Hepatocyte (in vitro differentiated cells): ENCODE measurements at regions not wholly inside any gene's neighbourhood (a gene's known extent, or its start where the extent isn't known, plus 50 kb on each side); places are given as distances from the start of the nearest gene placed in this dataset.

Source experiments
- DNase-seq: peaks from one replicate; pipeline ENCODE4 v3.0.0-alpha.2; 2016; ENCODE audit warnings: low spot score
- H2AFZ ChIP-seq: fragments of 200-600 bp; sonication (generic); 2 replicates; pipeline ENCODE4 v1.6.0; 2016; ENCODE audit warnings: antibody characterized with exemption, mild to moderate bottlenecking
- H3K27ac ChIP-seq: fragments of 200-600 bp; sonication (generic); 2 replicates; pipeline ENCODE4 v1.5.1; 2016; ENCODE audit warnings: mild to moderate bottlenecking
- H3K27me3 ChIP-seq: fragments of 200-600 bp; sonication (generic); 2 replicates; pipeline ENCODE4 v1.6.1; 2016
- H3K36me3 ChIP-seq: fragments of 200-600 bp; sonication (generic); replicated peaks from 2 replicates; pipeline ENCODE4 v1.5.1; 2016; ENCODE audit warnings: low read depth; ENCODE audit not compliant: insufficient read depth
- H3K4me1 ChIP-seq: fragments of 200-600 bp; sonication (generic); 2 replicates; pipeline ENCODE4 v1.5.1; 2016; ENCODE audit warnings: mild to moderate bottlenecking, moderate library complexity; ENCODE audit not compliant: insufficient read depth
- H3K4me2 ChIP-seq: fragments of 200-600 bp; sonication (generic); 2 replicates; pipeline ENCODE4 v1.6.0; 2016
- H3K4me3 ChIP-seq: fragments of 200-600 bp; sonication (generic); 2 replicates; pipeline ENCODE4 v1.5.1; 2016; ENCODE audit warnings: mild to moderate bottlenecking
- H3K79me2 ChIP-seq: fragments of 200-600 bp; sonication (generic); 2 replicates; pipeline ENCODE4 v1.6.0; 2017; ENCODE audit warnings: mild to moderate bottlenecking
- H3K9me2 ChIP-seq: fragments of 200-600 bp; sonication (generic); replicated peaks from 2 replicates; pipeline ENCODE4 v1.6.0; 2017; ENCODE audit warnings: mild to moderate bottlenecking; ENCODE audit not compliant: insufficient read depth
- H3K9me3 ChIP-seq: fragments of 200-600 bp; sonication (generic); 2 replicates; pipeline ENCODE4 v1.5.1; 2016; ENCODE audit warnings: low read depth, mild to moderate bottlenecking
- H4K20me1 ChIP-seq: fragments of 200-600 bp; sonication (generic); 2 replicates; pipeline ENCODE4 v1.6.0; 2016; ENCODE audit warnings: mild to moderate bottlenecking; ENCODE audit not compliant: insufficient read depth, poor library complexity, severe bottlenecking
- EZH2 ChIP-seq: fragments of 200-600 bp; sonication (generic); IDR thresholded peaks from 2 replicates; pipeline ENCODE4 v1.6.1; 2016; ENCODE audit warnings: antibody characterized with exemption, mild to moderate bottlenecking, borderline replicate concordance
- EZH2phosphoT487 ChIP-seq: fragments of 200-600 bp; sonication (generic); IDR thresholded peaks from one replicate; pipeline ENCODE4 v1.6.1; 2018; ENCODE audit warnings: antibody characterized with exemption, mild to moderate bottlenecking, low read depth, moderate library complexity; ENCODE audit not compliant: unreplicated experiment, severe bottlenecking
- WGBS: methylation state at CpG from one replicate; pipeline ENCODE4 v1.1.6; 2016; ENCODE audit warnings: low lambda C conversion rate; ENCODE audit errors: missing lambda C conversion rate; 5-methylcytosine and 5-hydroxymethylcytosine counted together
- TF ChIP-seq, protein P1 (sequence below): fragments of 200-600 bp; sonication (generic); IDR thresholded peaks from 2 replicates; pipeline ENCODE4 v1.5.1; 2016; ENCODE audit warnings: antibody characterized with exemption, mild to moderate bottlenecking; ENCODE audit not compliant: poor library complexity

DNA sequence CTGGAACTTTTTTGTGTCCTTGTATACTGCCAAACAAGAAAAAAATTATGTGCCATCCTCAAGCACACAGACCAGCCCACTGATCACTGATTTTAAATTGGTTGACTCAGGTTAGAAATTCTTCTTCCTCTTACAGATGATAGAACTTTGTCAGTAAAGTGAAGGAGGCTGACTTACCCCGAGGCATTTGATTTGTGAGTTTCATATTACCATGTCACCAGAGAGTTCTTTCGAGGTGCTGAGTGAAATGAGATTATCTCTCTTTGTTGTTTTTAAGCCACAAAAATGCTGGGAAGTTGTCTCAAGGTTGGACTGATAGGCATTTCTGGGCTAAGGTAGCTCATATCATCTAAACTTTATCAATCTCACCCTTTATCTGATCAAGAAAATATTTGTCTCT, 78.8 kb upstream of the FAM180A start:
- Histone ChIP-seq H3K4me3 (no peak overlapping the region), H3K9me2 (no peaks in the 10 kb centered on the region), H3K27me3 (no peaks in the 10 kb centered on the region), H3K79me2 (no peaks in the 10 kb centered on the region), H3K9me3 (no peaks in the 10 kb centered on the region), H3K4me2 (no peak overlapping the region), H3K36me3 (no peaks in the 10 kb centered on the region), H3K4me1 (no peaks in the 10 kb centered on the region), H3K27ac (no peak overlapping the region), H2AFZ (no peak overlapping the region), H4K20me1 (no peaks in the 10 kb centered on the region)
- no peak for DNase-seq
- WGBS, result 27% methylated on average over 2 of the region's 2 CpGs
- TF ChIP-seq, protein P1, sequence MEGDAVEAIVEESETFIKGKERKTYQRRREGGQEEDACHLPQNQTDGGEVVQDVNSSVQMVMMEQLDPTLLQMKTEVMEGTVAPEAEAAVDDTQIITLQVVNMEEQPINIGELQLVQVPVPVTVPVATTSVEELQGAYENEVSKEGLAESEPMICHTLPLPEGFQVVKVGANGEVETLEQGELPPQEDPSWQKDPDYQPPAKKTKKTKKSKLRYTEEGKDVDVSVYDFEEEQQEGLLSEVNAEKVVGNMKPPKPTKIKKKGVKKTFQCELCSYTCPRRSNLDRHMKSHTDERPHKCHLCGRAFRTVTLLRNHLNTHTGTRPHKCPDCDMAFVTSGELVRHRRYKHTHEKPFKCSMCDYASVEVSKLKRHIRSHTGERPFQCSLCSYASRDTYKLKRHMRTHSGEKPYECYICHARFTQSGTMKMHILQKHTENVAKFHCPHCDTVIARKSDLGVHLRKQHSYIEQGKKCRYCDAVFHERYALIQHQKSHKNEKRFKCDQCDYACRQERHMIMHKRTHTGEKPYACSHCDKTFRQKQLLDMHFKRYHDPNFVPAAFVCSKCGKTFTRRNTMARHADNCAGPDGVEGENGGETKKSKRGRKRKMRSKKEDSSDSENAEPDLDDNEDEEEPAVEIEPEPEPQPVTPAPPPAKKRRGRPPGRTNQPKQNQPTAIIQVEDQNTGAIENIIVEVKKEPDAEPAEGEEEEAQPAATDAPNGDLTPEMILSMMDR, result no peak

DNA sequence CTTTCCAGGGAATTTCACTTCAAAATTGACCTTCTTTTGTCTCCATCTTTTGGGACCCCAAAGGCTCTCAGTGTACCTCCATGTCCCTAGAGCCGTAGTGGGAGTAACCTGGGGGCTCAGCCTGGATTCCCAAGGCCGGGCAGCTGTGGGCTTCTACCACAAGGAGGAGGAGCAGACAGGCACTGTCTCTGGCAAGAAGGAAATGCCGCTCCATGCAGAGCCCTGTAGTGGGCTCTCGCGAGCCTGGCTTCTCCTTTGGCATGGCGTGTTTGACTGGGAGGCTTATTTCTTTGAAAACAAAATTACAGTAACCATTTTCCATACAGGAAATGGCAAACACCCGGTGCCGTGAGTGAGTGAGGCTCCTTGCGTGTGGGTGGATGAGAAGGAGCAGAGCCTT, 76.8 kb upstream of the FAM180A start:
- Histone ChIP-seq H3K9me2 (no peaks in the 10 kb centered on the region), H3K4me3 (no peak overlapping the region), H3K79me2 (no peaks in the 10 kb centered on the region), H4K20me1 (no peaks in the 10 kb centered on the region), H3K4me1 (no peaks in the 10 kb centered on the region), H3K4me2 (no peak overlapping the region), H3K36me3 (no peaks in the 10 kb centered on the region), H3K27me3 (no peaks in the 10 kb centered on the region), H2AFZ (no peak overlapping the region), H3K9me3 (no peaks in the 10 kb centered on the region), H3K27ac (no peak overlapping the region)
- 93% methylated on average over 9 of the region's 9 CpGs for WGBS
- no peak for DNase-seq
- TF ChIP-seq EZH2 (no peak), EZH2phosphoT487 (no peak)
- TF ChIP-seq, protein P1, result no peak

DNA sequence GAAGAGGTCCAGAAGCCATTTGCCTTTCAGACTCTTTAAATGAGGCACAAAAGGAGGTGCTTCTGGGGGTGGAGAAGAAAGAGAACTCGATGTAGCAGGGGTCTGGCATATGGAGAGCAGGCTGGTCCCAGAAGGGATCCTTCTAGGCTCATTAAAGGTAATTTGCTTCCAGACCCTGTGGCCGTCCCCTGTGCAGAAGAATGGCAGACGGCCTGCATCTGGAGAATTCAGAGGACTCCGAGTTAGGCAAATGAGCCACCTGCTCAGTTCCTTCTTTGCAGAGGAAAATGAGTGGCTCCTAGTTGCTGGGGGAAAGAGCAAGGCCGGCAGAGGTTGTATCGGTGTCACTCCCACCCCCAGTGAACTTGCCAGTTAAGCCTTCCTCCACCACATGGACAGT, 73.8 kb upstream of the FAM180A start:
- no peaks in the 10 kb centered on the region for H3K36me3 ChIP-seq
- no peak overlapping the region for H3K27ac ChIP-seq
- no peak for DNase-seq
- no peaks in the 10 kb centered on the region for H3K27me3 ChIP-seq
- H3K4me1 ChIP-seq, result no peaks in the 10 kb centered on the region
- no peak overlapping the region for H3K4me2 ChIP-seq
- no peak overlapping the region for H3K4me3 ChIP-seq
- TF ChIP-seq EZH2 (no peak), EZH2phosphoT487 (no peak)
- TF ChIP-seq, protein P1, result no peak
- H2AFZ ChIP-seq, result no peak overlapping the region
- H3K79me2 ChIP-seq, result no peaks in the 10 kb centered on the region
- no peaks in the 10 kb centered on the region for H3K9me3 ChIP-seq
- H4K20me1 ChIP-seq, result no peaks in the 10 kb centered on the region
- H3K9me2 ChIP-seq, result no peaks in the 10 kb centered on the region
- WGBS, result 90% methylated on average over 6 of the region's 6 CpGs

DNA sequence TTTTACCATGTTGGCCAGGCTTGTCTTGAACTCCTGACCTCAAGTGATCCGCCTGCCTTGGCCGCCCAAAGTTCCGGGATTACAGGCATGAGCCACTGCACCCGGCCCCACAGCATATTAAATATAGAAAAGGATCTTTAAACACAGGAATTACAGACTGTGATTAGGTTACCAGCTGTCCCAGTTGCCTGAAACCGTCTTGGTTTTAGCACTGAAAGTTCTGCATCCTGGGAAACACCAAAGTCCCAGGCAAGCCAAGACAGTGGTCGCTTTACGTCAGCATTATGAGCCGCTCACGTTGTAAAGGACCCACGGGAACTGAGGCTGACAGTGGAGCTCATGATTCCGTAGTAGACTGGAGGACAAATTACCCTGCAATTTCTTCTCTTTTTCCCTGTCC, 69.0 kb upstream of the FAM180A start:
- TF ChIP-seq, protein P1, result no peak
- TF ChIP-seq EZH2phosphoT487, result no peak
- TF ChIP-seq EZH2, result no peak
- WGBS, result 87% methylated on average over 11 of the region's 11 CpGs

More for the DNA sequence above, 69.0 kb upstream of the FAM180A start:
- no peak overlapping the region for H3K4me2 ChIP-seq
- H3K79me2 ChIP-seq, result no peaks in the 10 kb centered on the region
- H3K9me2 ChIP-seq, result no peaks in the 10 kb centered on the region
- no peak overlapping the region for H3K27ac ChIP-seq
- DNase-seq, result no peak
- H3K9me3 ChIP-seq, result no peaks in the 10 kb centered on the region
- no peaks in the 10 kb centered on the region for H3K27me3 ChIP-seq
- no peaks in the 10 kb centered on the region for H3K4me1 ChIP-seq
- no peak overlapping the region for H3K4me3 ChIP-seq
- no peaks in the 10 kb centered on the region for H3K36me3 ChIP-seq
- H4K20me1 ChIP-seq, result no peaks in the 10 kb centered on the region
- H2AFZ ChIP-seq, result no peak overlapping the region
